ENCODE measurements at regions not wholly inside any gene's neighbourhood (a gene's known extent, or its start where the extent isn't known, plus 50 kb on each side); places are given as distances from the start of the nearest gene placed in this dataset.

- TF ChIP-seq CTCF (IDR thresholded peaks at IDR 0.05 in 2 of 3, conservative IDR thresholded peaks at IDR 0.05 in 1 of 3; ENCODE audit: borderline replicate concordance in 1 of 3, insufficient read depth in 1 of 3, low read depth in 2 of 3, low read length in 2 of 3) (no peak), MAX (IDR thresholded peaks at IDR 0.05) (no peak), POLR2A (IDR thresholded peaks at IDR 0.05; ENCODE audit: borderline replicate concordance, extremely low read depth, insufficient read depth, insufficient read length) (no peak), SP1 (IDR thresholded peaks at IDR 0.05; ENCODE audit: low read depth) (no peak), YY1 (IDR thresholded peaks at IDR 0.05; ENCODE audit: extremely low read depth, insufficient replicate concordance, low read depth, low read length) (no peak), CEBPB (IDR thresholded peaks at IDR 0.05; ENCODE audit: low read depth) (no peak), RAD21 (IDR thresholded peaks at IDR 0.05; ENCODE audit: low read depth) (no peak), EZH2phosphoT487 (IDR thresholded peaks at IDR 0.05; ENCODE audit: borderline replicate concordance) (no peak), JUND (IDR thresholded peaks at IDR 0.05) (no peak)
These were observed 104.2 kb downstream of the SLITRK6 start for GRCh38 chr13:85694992-85695391.

All from HCT116 (cell line).